ENCODE measurements at regions not wholly inside any gene's neighbourhood (a gene's known extent, or its start where the extent isn't known, plus 50 kb on each side); places are given as distances from the start of the nearest gene placed in this dataset.

- TF ChIP-seq GATA2 (IDR thresholded peaks at IDR 0.05; ENCODE audit: low read depth, low read length) (no peak), GATA3 (IDR thresholded peaks at IDR 0.05; ENCODE audit: low read depth, low read length) (no peak)
These were observed 464.1 kb upstream of the RARB start for GRCh38 chr3:24963762-24964625.

GRCh38 chr3:24965706-24966385 is 462.2 kb upstream of the RARB start:
- TF ChIP-seq GATA2 (IDR thresholded peaks at IDR 0.05; ENCODE audit: low read depth, low read length) (no peak), GATA3 (IDR thresholded peaks at IDR 0.05; ENCODE audit: low read depth, low read length) (no peak)

- TF ChIP-seq GATA3 (IDR thresholded peaks at IDR 0.05; ENCODE audit: low read depth, low read length) (no peak), GATA2 (IDR thresholded peaks at IDR 0.05; ENCODE audit: low read depth, low read length) (no peak)
These were observed 460.0 kb upstream of the RARB start for GRCh38 chr3:24968036-24968435.

GRCh38 chr3:24972491-24972890 is 455.6 kb upstream of the RARB start:
- no peak for TF ChIP-seq GATA2 (IDR thresholded peaks at IDR 0.05; ENCODE audit: low read depth, low read length)
- TF ChIP-seq GATA3 (IDR thresholded peaks at IDR 0.05; ENCODE audit: low read depth, low read length): no peak

- TF ChIP-seq GATA2 (IDR thresholded peaks at IDR 0.05; ENCODE audit: low read depth, low read length) (no peak), GATA3 (IDR thresholded peaks at IDR 0.05; ENCODE audit: low read depth, low read length) (no peak)
These were observed 446.8 kb upstream of the RARB start for GRCh38 chr3:24981309-24981708.

GRCh38 chr3:24981924-24982323 is 446.1 kb upstream of the RARB start:
- TF ChIP-seq GATA2 (IDR thresholded peaks at IDR 0.05; ENCODE audit: low read depth, low read length) (no peak), GATA3 (IDR thresholded peaks at IDR 0.05; ENCODE audit: low read depth, low read length) (no peak)

- TF ChIP-seq GATA3 (IDR thresholded peaks at IDR 0.05; ENCODE audit: low read depth, low read length) (no peak), GATA2 (IDR thresholded peaks at IDR 0.05; ENCODE audit: low read depth, low read length) (no peak)
These were observed 442.4 kb upstream of the RARB start for GRCh38 chr3:24985668-24986067.

- no peak for TF ChIP-seq GATA2 (IDR thresholded peaks at IDR 0.05; ENCODE audit: low read depth, low read length)
- no peak for TF ChIP-seq GATA3 (IDR thresholded peaks at IDR 0.05; ENCODE audit: low read depth, low read length)
These were observed 441.5 kb upstream of the RARB start for GRCh38 chr3:24986612-24987011.

- TF ChIP-seq GATA2 (IDR thresholded peaks at IDR 0.05; ENCODE audit: low read depth, low read length): no peak
- no peak for TF ChIP-seq GATA3 (IDR thresholded peaks at IDR 0.05; ENCODE audit: low read depth, low read length)
These were observed 428.7 kb upstream of the RARB start for GRCh38 chr3:24999357-24999756.

GRCh38 chr3:25000971-25001591 is 427.0 kb upstream of the RARB start:
- TF ChIP-seq GATA3 (IDR thresholded peaks at IDR 0.05; ENCODE audit: low read depth, low read length) (no peak), GATA2 (IDR thresholded peaks at IDR 0.05; ENCODE audit: low read depth, low read length) (no peak)

- TF ChIP-seq GATA3 (IDR thresholded peaks at IDR 0.05; ENCODE audit: low read depth, low read length): no peak
- no peak for TF ChIP-seq GATA2 (IDR thresholded peaks at IDR 0.05; ENCODE audit: low read depth, low read length)
These were observed 426.0 kb upstream of the RARB start for GRCh38 chr3:25002052-25002451.

GRCh38 chr3:25007974-25008658 is 419.9 kb upstream of the RARB start:
- TF ChIP-seq GATA2 (IDR thresholded peaks at IDR 0.05; ENCODE audit: low read depth, low read length): no peak

GRCh38 chr3:25009665-25010064 is 418.4 kb upstream of the RARB start:
- TF ChIP-seq GATA3 (IDR thresholded peaks at IDR 0.05; ENCODE audit: low read depth, low read length) (no peak), GATA2 (IDR thresholded peaks at IDR 0.05; ENCODE audit: low read depth, low read length) (no peak)

- TF ChIP-seq GATA2 (IDR thresholded peaks at IDR 0.05; ENCODE audit: low read depth, low read length) (no peak), GATA3 (IDR thresholded peaks at IDR 0.05; ENCODE audit: low read depth, low read length) (no peak)
These were observed 412.5 kb upstream of the RARB start for GRCh38 chr3:25015599-25015998.
